NB4 (cell line): ENCODE measurements at regions not wholly inside any gene's neighbourhood (a gene's known extent, or its start where the extent isn't known, plus 50 kb on each side); places are given as distances from the start of the nearest gene placed in this dataset.

Source experiments
- MYC ChIP-seq: IDR thresholded peaks from 2 replicates; pipeline ENCODE4 v1.6.1; 2011; ENCODE audit warnings: low read depth, low read length
- POLR2A ChIP-seq: IDR thresholded peaks from 2 replicates; pipeline ENCODE4 v1.6.1; 2011; ENCODE audit warnings: mild to moderate bottlenecking; ENCODE audit not compliant: insufficient read length; ENCODE audit errors: extremely low read depth
- TF ChIP-seq, protein P1 (sequence below): IDR thresholded peaks from one replicate; pipeline ENCODE4 v1.5.1; 2012; ENCODE audit warnings: low read depth, low read length
- TF ChIP-seq, protein P2 (sequence below): IDR thresholded peaks from 2 replicates; pipeline ENCODE4 v1.6.1; 2011; ENCODE audit warnings: low read depth, low read length

DNA sequence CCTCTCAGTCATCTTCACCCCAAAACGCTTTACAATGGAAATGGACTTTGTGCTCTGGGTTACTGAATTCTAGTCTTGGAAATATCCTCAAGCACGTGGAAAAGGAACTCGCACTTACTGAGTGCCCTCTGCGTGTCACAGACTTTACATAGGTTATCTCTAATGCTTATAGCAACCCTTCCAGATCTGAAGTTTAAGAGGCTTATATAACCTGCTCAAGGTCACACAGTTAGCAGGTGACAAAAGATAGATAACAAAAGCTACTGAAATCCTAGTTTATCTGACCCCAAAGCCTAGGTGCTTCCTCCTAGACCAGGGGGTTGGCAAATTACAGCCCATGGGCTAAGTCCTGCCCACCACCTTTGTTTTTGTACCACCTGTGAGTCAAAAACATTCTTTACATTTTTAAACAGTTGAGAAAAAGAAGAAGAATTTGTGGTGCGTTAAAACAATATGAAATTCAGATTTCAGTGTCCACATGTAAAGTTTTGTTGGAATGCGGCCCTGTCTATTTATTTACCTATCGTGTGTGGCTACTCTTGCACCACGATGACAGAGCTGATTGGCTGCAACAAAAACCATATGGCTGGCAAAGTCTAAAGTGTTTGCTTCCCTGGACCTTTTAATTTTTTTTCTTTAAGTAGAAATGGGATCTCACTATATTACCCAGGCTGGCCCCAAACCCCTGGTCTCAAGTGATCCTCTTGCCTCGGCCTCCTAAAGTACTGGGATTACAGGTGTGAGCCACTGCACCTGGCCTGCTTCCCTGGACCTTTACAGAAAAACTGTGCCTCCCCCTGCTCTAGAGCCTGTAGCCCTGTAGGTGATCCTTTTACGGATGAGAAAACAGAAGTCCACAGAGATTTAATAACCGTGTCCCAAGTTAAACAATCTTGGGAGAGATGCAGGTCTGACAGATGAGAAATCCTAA lies 110.2 kb upstream of the RREB1 start:
- TF ChIP-seq, protein P1, sequence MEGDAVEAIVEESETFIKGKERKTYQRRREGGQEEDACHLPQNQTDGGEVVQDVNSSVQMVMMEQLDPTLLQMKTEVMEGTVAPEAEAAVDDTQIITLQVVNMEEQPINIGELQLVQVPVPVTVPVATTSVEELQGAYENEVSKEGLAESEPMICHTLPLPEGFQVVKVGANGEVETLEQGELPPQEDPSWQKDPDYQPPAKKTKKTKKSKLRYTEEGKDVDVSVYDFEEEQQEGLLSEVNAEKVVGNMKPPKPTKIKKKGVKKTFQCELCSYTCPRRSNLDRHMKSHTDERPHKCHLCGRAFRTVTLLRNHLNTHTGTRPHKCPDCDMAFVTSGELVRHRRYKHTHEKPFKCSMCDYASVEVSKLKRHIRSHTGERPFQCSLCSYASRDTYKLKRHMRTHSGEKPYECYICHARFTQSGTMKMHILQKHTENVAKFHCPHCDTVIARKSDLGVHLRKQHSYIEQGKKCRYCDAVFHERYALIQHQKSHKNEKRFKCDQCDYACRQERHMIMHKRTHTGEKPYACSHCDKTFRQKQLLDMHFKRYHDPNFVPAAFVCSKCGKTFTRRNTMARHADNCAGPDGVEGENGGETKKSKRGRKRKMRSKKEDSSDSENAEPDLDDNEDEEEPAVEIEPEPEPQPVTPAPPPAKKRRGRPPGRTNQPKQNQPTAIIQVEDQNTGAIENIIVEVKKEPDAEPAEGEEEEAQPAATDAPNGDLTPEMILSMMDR = no peak
- TF ChIP-seq, protein P2, sequence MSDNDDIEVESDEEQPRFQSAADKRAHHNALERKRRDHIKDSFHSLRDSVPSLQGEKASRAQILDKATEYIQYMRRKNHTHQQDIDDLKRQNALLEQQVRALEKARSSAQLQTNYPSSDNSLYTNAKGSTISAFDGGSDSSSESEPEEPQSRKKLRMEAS = no peak
- TF ChIP-seq POLR2A (no peak), MYC (no peak)
